Stimulated activated CD4-positive, alpha-beta T cell treated with anti-CD3 and anti-CD28 coated beads, Interleukin-12 subunit alpha, Interleukin-12 subunit beta, amount 100 ng/mL, for 24 hours (primary cell): ENCODE measurements at regions not wholly inside any gene's neighbourhood (a gene's known extent, or its start where the extent isn't known, plus 50 kb on each side); places are given as distances from the start of the nearest gene placed in this dataset.

ENCODE experiments used
- DNase-seq, 2 experiments: peaks; one replicate each; pipeline ENCODE4 v3.0.0-alpha.2; 2020; ENCODE audit warnings: low read depth in 2 of 2

DNA sequence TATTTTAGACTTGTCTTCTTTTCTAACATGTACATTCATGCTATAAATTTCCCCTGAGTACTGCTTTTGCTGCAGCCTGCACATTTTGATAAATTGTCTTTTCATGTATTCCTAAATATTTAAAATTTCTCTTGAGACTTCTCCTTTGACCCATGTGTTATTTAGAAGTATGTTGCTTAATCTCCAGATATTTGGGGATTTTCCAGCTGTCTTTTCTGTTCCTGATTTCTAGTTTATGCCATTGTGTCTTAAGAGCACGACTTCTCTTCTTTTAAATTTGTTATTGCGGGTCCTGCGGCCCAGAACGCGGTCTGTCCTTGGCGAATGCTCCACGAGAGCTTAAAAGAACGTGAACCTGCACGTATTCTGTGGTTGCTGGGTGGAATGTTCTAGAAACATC, 136.4 kb downstream of the KIF26A start:
- DNase-seq = no peak

DNA sequence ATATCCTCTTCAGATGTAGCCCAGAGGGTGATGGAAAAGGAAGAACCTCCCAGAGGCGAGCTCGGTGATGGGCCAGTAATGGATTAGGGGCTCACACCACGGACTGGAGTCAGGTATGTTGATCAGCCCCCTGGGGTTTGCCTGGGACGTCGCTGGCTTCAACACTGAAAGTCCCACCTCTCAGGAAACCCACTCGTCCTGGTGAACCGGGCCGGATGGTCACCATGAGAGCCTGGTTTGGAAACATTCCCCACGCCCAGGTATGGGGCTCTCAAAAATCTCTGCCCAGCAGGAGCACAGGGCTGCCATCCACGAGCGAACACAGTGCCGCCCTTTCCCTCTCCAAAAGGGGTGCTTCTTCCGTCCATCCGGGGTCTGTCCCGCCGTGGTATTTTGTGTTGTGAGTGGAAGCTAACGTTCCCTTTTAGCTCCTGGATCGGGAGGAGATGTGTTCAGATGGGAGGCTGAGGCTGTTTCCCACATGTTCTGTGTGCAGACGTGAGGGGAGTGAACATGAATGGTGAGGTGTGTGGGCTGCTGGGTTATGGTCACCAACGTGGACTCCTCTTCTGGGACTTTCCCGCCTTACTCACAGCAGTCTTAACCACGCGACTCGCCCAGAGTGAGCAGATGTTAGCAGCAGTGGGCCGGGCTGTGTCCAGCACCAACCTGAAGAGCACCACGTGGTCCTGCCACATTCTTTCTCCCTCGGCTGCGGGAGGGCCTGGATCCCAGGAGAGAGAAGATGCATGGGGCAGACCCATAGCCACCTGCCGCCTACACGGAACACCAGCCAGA, 139.2 kb downstream of the KIF26A start:
- no peak for DNase-seq

DNA sequence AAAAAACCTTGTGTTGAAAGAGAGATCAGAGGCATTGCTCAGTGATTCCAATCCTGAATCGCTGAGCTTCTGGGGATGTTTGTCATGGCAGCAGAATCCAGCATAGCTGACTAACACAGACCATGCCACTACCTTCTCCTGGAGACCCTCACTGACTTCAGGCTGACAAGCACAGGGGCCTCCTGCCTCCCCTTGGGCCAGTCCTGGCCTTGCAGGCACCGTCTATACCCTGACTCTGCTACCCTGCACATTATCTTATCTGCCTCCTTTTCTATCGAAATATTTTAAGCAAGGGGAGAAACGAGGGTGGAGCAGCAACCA, 139.8 kb downstream of the KIF26A start:
- no peak for DNase-seq

GRCh38 chr14:104280085-104280901, 141.9 kb downstream of the KIF26A start:
- no peak for DNase-seq

- DNase-seq = no peak
Observed at GRCh38 chr14:104280902-104281767, 142.7 kb downstream of the KIF26A start.

- DNase-seq = no peak
Observed at GRCh38 chr14:104281768-104282301, 143.4 kb downstream of the KIF26A start.

- no peak for DNase-seq
Observed at GRCh38 chr14:104282332-104283196, 144.2 kb downstream of the KIF26A start.

GRCh38 chr14:104283197-104284106, 145.1 kb downstream of the KIF26A start:
- no peak for DNase-seq

DNA sequence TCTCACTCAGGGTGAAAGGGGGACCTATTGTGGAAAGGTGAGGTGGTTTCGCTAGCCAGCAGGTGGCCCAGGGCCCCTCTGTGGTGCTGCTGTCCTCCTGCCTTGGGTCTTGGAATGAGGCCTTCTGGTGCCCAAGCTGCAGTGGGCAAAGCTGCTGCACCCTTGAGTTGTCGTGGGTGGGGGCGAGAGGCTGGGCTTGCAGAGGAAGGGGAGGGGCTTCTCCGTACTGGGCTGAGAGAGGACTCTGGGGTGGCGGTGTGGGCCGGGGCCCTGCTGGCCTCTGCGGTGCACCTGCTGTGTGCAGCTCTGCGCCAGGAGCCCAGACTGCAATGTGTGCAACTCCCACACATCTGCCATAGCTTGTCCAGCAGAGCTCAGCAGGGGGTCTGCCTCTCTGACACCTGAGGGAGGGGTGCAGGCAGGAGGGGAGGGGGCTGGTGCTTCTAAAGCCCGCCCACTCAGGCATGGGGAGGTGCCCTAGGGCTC, 145.8 kb downstream of the KIF26A start:
- no peak for DNase-seq

DNA sequence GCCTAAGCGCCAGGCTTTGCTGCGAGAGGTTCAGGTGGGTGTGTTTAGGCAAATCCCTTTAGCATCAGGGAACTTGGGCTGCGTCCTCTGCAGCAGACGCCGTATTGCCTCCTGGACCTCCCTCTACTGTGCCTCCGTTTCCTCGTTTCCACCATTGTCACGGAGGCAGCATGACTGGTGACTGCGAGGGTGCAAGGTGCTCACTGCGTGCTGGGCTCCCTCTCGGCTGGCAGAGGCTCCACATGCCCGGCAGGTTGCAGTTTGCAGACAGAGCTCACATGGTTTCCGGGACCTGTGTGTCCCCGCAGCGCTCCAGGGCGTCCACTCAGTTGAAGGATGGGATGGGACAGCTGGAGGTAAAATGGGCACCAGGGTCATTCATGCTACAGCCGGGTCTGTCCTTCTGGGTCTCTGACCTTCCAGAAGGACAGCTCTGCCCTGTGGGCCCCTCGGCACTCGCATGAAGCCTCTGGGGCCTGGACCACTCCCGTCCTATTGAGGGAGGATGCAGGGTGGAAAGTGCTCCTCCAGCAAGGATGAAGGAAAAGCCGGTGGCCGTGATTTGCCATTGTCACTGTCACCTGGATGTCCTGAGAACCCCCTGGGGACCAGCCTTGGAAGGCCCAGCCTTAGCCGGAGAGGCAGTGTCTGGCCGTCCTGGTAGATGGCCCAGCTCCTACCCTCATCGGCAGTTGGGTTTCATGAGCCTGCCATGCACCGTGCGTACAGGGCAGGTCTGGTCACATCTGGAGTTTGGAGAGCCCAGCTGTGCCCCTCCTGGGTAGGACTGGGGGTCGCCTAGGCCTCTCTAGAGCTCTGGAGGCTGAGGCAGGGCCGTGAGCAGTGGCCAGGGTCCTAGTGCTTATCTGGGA, 146.5 kb downstream of the KIF26A start:
- no peak for DNase-seq

GRCh38 chr14:104285508-104285840, 147.1 kb downstream of the KIF26A start:
- no peak for DNase-seq

GRCh38 chr14:104286086-104286485, 147.7 kb downstream of the KIF26A start:
- DNase-seq = no peak

DNA sequence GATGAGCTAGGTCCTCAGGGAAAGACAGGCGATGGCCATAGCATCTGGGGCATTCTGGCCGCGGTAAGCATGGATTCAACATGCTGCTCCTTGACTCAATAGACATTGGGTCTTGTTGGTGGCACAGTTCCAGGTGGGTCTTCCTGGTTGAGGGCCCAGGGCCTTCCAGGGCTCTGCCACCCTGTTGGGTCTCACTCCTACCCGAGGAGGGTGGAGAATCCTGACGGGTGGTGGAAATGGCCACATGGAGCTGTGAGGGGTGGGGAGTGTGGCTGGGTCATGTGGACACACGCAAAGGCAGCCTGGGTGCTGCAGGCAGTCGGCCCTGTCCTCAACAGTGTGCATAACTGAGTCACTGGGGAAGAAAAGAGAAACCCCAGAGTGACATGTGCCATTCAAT, 148.1 kb downstream of the KIF26A start:
- no peak for DNase-seq

DNA sequence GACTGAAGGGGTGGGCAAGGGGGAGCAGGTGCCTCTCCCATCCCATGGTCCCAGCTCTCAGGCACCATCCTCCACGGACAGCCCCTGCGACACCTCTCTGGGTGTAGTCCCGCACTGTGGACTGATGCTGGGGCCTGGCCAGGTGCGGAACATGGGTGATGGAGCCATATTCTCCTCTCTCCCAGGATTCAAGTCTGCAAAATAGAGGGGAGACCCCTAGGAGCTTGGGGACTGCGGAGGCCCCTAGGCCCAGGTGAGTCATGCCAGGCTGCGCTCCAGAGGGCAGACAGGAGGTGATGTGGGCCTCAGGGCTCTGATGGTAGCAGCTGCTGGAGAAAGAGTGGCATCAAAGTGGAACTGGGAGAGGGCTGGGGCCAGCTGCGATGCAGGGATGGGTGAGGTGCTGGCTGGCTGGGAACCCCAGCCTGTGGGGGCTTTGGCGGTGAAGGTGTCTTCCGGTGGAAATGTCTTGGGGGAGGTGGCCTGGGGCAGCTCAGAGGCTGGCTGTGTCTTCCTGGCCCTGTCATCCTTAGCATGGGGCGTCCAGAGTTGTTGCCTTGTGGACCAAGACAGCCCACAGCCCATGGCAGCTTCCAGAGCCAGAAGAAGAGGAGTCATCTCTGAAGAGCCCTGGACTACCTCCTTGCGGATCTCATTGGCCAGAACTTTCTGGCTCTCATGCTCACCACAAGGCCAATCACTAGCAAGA, 149.1 kb downstream of the KIF26A start:
- DNase-seq = no peak

- no peak for DNase-seq
Observed at GRCh38 chr14:104288272-104288671, 149.9 kb downstream of the KIF26A start.

DNA sequence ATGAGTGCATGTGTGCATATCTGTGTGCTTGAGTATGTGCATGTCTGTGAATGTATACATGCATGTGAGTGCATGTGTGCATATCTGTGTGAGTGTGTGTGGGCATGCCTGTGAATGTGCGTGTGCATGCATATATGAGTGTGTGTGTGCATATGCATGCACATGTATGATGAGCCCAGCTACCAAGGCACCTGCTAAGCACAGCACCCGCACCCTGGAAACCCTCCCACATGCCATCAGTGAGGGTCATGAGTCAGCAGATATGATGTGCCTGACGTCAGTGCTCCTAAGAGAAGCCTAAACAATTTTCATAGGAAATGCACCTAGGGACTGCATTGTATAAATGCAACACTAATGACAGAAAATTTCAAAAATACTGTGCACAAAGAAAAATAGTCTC, 151.1 kb downstream of the KIF26A start:
- DNase-seq = no peak

DNA sequence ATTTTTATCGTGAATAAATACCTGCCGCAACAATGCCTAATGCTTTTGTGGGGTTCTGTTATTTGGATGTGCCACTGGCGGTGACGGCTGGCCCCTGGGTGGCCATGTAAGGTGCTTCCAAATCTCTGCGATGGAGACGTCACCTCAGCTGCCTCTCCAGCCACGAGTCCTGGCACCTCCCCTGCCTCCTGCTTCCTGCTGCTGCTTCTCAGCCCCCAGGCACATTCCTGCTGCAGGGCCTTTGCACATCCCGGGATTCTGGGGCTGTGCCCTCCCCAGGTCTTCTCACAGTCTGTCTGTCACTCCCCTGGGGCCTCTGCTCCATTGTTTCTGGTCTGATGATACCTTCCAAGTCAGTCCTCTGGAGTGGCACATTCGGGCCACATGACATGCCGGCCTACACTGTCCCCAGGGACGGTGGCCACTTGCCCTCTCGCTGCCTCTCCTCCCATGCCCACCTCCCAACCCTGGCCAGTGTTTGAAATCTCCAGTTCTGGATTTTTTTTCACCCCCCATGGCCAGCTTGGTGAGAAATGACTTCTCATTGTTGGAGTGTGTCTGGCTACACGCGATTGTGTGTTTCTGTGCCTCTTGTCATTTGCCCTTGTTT, 151.8 kb downstream of the KIF26A start:
- no peak for DNase-seq

GRCh38 chr14:104290756-104291122, 152.4 kb downstream of the KIF26A start:
- no peak for DNase-seq
